Body of pancreas (tissue), 4 donors: ENCODE measurements at regions not wholly inside any gene's neighbourhood (a gene's known extent, or its start where the extent isn't known, plus 50 kb on each side); places are given as distances from the start of the nearest gene placed in this dataset.
"Not testable (repeated sequence)": the region's sequence is repeated elsewhere in the genome, so short reads cannot be mapped to it uniquely, and the experiment has no call there.

Experiments used
- CTCF ChIP-seq, 7 experiments: fragments of 450-650 bp in 4 of 7; fragments of 200-600 bp in 3 of 7; sonication (generic) in 3 of 7; IDR thresholded peaks; one replicate each; pipeline ENCODE4 v1.5.1; 2016 to 2019; ENCODE audit warnings: antibody characterized with exemption in 7 of 7
- POLR2A ChIP-seq, 3 donors: fragments of 450-650 bp; IDR thresholded peaks; one replicate each; pipeline ENCODE4 v1.6.1; 2016; ENCODE audit warnings: antibody characterized with exemption in 3 of 3, mild to moderate bottlenecking in 2 of 3

DNA sequence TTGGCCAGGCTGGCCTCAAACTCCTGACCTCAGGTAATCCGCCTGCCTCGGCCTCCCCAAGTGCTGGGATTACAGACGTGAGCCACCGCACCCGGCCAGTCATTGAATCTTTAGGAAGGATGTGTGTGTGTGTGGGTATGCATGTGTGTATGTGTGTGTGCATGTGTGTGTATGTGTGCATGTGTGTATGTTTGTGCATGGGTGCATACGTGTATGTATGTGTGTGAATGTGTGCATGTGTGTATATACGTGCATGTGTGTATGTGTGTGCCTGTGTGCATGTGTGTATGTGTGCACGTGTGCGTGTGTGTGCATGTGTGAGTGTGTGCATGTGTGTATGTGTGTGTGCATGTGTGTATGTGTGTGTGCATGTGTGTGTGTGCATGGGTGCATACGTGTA lies 120.1 kb upstream of the SHH start:
- TF ChIP-seq CTCF, POLR2A (IDR thresholded peaks at IDR 0.05): not testable (repeated sequence)
